H1 (cell line): ENCODE measurements at regions not wholly inside any gene's neighbourhood (a gene's known extent, or its start where the extent isn't known, plus 50 kb on each side); places are given as distances from the start of the nearest gene placed in this dataset.

Experiments
- CTCF ChIA-PET: fragments of 300-600 bp; sonication (Branson Sonifier 250); formaldehyde crosslinking; loops from one replicate; lab custom pipeline; 2021; ENCODE audit not compliant: partially characterized antibody; lab: Charles Lee
- POLR2A ChIA-PET: fragments of 300-600 bp; sonication (Branson Sonifier 250); formaldehyde crosslinking; loops from one replicate; lab custom pipeline; 2021; ENCODE audit warnings: inconsistent platforms; ENCODE audit not compliant: partially characterized antibody; lab: Charles Lee
- DNase-seq, 2 experiments: peaks; one replicate each; pipeline versions ENCODE4 v3.0.0 to v3.0.0-alpha.2; 2010 to 2022; ENCODE audit warnings: low spot score in 2 of 2, low read depth in 1 of 2, mixed read lengths in 1 of 2
- FAIRE-seq: peaks from 2 replicates; lab custom pipeline; 2011; peaks lifted over from hg19 to GRCh38; lab: Jason Lieb, UNC
- H2AFZ ChIP-seq: 2 replicates; pipeline ENCODE4 v1.8.1; 2012; ENCODE audit warnings: low read length, inconsistent platforms
- H2AK5ac ChIP-seq: 2 replicates; pipeline ENCODE4 v1.6.1; 2013; ENCODE audit warnings: low read depth, low read length
- H2BK120ac ChIP-seq: replicated peaks from 2 replicates; pipeline ENCODE3; 2013; ENCODE audit warnings: low read depth, low read length, inconsistent platforms
- H2BK12ac ChIP-seq: 2 replicates; pipeline ENCODE4 v1.6.1; 2013; ENCODE audit warnings: low read depth, low read length
- H2BK15ac ChIP-seq: 2 replicates; pipeline ENCODE4 v1.6.1; 2013; ENCODE audit warnings: low read length
- H2BK20ac ChIP-seq: 2 replicates; pipeline ENCODE4 v1.6.1; 2013; ENCODE audit warnings: low read length
- H2BK5ac ChIP-seq: 2 replicates; pipeline ENCODE4 v1.6.1; 2013; ENCODE audit warnings: low read depth, low read length
- H3K14ac ChIP-seq: 2 replicates; pipeline ENCODE4 v1.6.1; 2013; ENCODE audit warnings: inconsistent platforms; ENCODE audit not compliant: insufficient read length
- H3K18ac ChIP-seq: 2 replicates; pipeline ENCODE4 v1.6.1; 2013; ENCODE audit warnings: low read length; ENCODE audit errors: extremely low read depth
- H3K23ac ChIP-seq: 2 replicates; pipeline ENCODE4 v1.6.1; 2013; ENCODE audit warnings: inconsistent platforms; ENCODE audit not compliant: insufficient read length
- H3K23me2 ChIP-seq: 2 replicates; pipeline ENCODE4 v1.6.1; 2013; ENCODE audit warnings: low read depth, low read length
- H3K27ac ChIP-seq: 2 replicates; pipeline ENCODE4 v1.6.1; 2011; ENCODE audit warnings: low read depth, low read length, inconsistent platforms
- H3K27me3 ChIP-seq, 4 experiments: replicated peaks in 1 of 4; 1 replicate in 1 of 4; 2 replicates in 3 of 4; pipeline versions ENCODE4 v1.6.1 to v1.8.1; 2011 to 2013; ENCODE audit warnings: low read length in 3 of 4, mild to moderate bottlenecking in 3 of 4, inconsistent platforms in 2 of 4, mixed read lengths in 2 of 4, moderate library complexity in 1 of 4; ENCODE audit not compliant: control insufficient read depth in 3 of 4, insufficient read depth in 3 of 4; ENCODE audit errors: extremely low read depth in 1 of 4
- H3K36me3 ChIP-seq, 4 experiments: 2 replicates each; pipeline versions ENCODE4 v1.6.1 to v1.8.1; 2011 to 2013; ENCODE audit warnings: mild to moderate bottlenecking in 4 of 4, low read length in 3 of 4, moderate library complexity in 2 of 4, control low read depth in 1 of 4, inconsistent platforms in 1 of 4; ENCODE audit not compliant: insufficient read depth in 4 of 4, control insufficient read depth in 2 of 4
- H3K4ac ChIP-seq: replicated peaks from 2 replicates; pipeline ENCODE3; 2013; ENCODE audit warnings: low read length, low read depth, mixed read lengths, inconsistent platforms; ENCODE audit not compliant: insufficient read length
- H3K4me1 ChIP-seq, 4 experiments: replicated peaks in 1 of 4; 1 replicate in 1 of 4; 2 replicates in 3 of 4; pipeline versions ENCODE4 v1.6.1 to v1.8.1; 2011 to 2013; ENCODE audit warnings: low read length in 3 of 4, inconsistent platforms in 2 of 4, mixed read lengths in 1 of 4; ENCODE audit not compliant: insufficient read depth in 4 of 4, control insufficient read depth in 3 of 4
- H3K4me2 ChIP-seq, 2 experiments: 2 replicates each; pipeline versions ENCODE4 v1.6.1 to v1.8.1; 2011 to 2013; ENCODE audit warnings: low read depth in 2 of 2, low read length in 2 of 2, control low read depth in 1 of 2, inconsistent platforms in 1 of 2, mild to moderate bottlenecking in 1 of 2; ENCODE audit not compliant: insufficient read depth in 1 of 2
- H3K4me3 ChIP-seq, 4 experiments: fragments of 200-600, 300-600 bp in 1 of 4; sonication (generic), shearing (Covaris generic), sonication (Bioruptor Twin) in 1 of 4; 2 replicates each; pipeline versions ENCODE4 v1.5.1 to v1.8.1; 2011 to 2016; ENCODE audit warnings: low read length in 4 of 4, low read depth in 3 of 4, control low read depth in 2 of 4, inconsistent platforms in 2 of 4, mild to moderate bottlenecking in 2 of 4, mixed read lengths in 1 of 4, moderate library complexity in 1 of 4; ENCODE audit not compliant: insufficient read depth in 2 of 4; ENCODE audit errors: extremely low read depth in 1 of 4
- H3K56ac ChIP-seq: replicated peaks from 2 replicates; pipeline ENCODE3; 2013; ENCODE audit warnings: low read depth, mild to moderate bottlenecking, mixed read lengths, low read length, inconsistent platforms; ENCODE audit not compliant: insufficient read length
- H3K79me1 ChIP-seq: 2 replicates; pipeline ENCODE4 v1.6.1; 2013; ENCODE audit warnings: low read depth, low read length, control low read depth
- H3K79me2 ChIP-seq, 2 experiments: 2 replicates each; pipeline versions ENCODE4 v1.6.1 to v1.8.1; 2012 to 2013; ENCODE audit warnings: low read length in 2 of 2, mild to moderate bottlenecking in 2 of 2, inconsistent platforms in 1 of 2; ENCODE audit not compliant: insufficient read depth in 2 of 2, control insufficient read depth in 1 of 2
- H3K9ac ChIP-seq, 4 experiments: replicated peaks in 1 of 4; 1 replicate in 1 of 4; 2 replicates in 3 of 4; pipeline versions ENCODE4 v1.6.1 to v1.8.1; 2011 to 2013; ENCODE audit warnings: low read depth in 3 of 4, low read length in 3 of 4, control low read depth in 2 of 4, mild to moderate bottlenecking in 2 of 4, moderate library complexity in 2 of 4, inconsistent platforms in 1 of 4; ENCODE audit errors: extremely low read depth in 1 of 4
- H3K9me3 ChIP-seq, 2 experiments: 2 replicates each; pipeline versions ENCODE4 v1.6.1 to v1.8.1; 2012 to 2013; ENCODE audit warnings: mild to moderate bottlenecking in 2 of 2, moderate library complexity in 2 of 2, control low read depth in 1 of 2, inconsistent platforms in 1 of 2, low read depth in 1 of 2, low read length in 1 of 2, mixed read lengths in 1 of 2; ENCODE audit not compliant: insufficient read depth in 2 of 2
- H4K20me1 ChIP-seq, 2 experiments: replicated peaks in 1 of 2; 2 replicates each; pipeline versions ENCODE3 to v1.8.1; 2011 to 2013; ENCODE audit warnings: inconsistent platforms in 2 of 2, low read length in 2 of 2, mild to moderate bottlenecking in 1 of 2; ENCODE audit not compliant: insufficient read depth in 2 of 2, control insufficient read depth in 1 of 2
- H4K5ac ChIP-seq: 2 replicates; pipeline ENCODE4 v1.6.1; 2013; ENCODE audit warnings: low read length, low read depth, mixed read lengths, inconsistent platforms; ENCODE audit not compliant: insufficient read length
- H4K8ac ChIP-seq: 2 replicates; pipeline ENCODE4 v1.8.0; 2013; ENCODE audit warnings: mild to moderate bottlenecking, moderate library complexity, low read length, inconsistent platforms; ENCODE audit not compliant: insufficient read depth; ENCODE audit errors: extremely low read depth
- H4K91ac ChIP-seq: replicated peaks from 2 replicates; pipeline ENCODE3; 2013; ENCODE audit warnings: low read length, mixed read lengths, inconsistent platforms; ENCODE audit not compliant: insufficient read length
- ATF2 ChIP-seq: IDR thresholded peaks from 2 replicates; pipeline ENCODE4 v1.6.1; 2012; ENCODE audit warnings: low read length, inconsistent platforms
- CBX5 ChIP-seq: fragments of 300-800, 300-1000 bp; sonication (generic); IDR thresholded peaks from 2 replicates; pipeline ENCODE4 v1.7.1; 2016; ENCODE audit warnings: antibody characterized with exemption, low read length, low read depth
- CTBP2 ChIP-seq: IDR thresholded peaks from 2 replicates; pipeline ENCODE4 v1.7.0; 2011; ENCODE audit warnings: borderline replicate concordance, mild to moderate bottlenecking, moderate library complexity, mixed read lengths, low read length; ENCODE audit not compliant: insufficient read depth, insufficient read length
- CTCF ChIP-seq, 3 experiments: IDR thresholded peaks; 1 replicate in 2 of 3; 2 replicates in 1 of 3; pipeline versions ENCODE4 v1.5.1 to v1.6.1; 2011; ENCODE audit warnings: low read length in 3 of 3, mild to moderate bottlenecking in 3 of 3, inconsistent platforms in 2 of 3, low read depth in 1 of 3, moderate library complexity in 1 of 3; ENCODE audit not compliant: insufficient read depth in 1 of 3; ENCODE audit errors: control extremely low read depth in 1 of 3
- E2F6 ChIP-seq: IDR thresholded peaks from 2 replicates; pipeline ENCODE4 v1.6.1; 2012; ENCODE audit warnings: inconsistent platforms
- KDM1A ChIP-seq: fragments of 200-600, 300-600 bp; sonication (generic); IDR thresholded peaks from 2 replicates; pipeline ENCODE4 v1.7.1; 2016; ENCODE audit warnings: mild to moderate bottlenecking, low read length, borderline replicate concordance
- RNF2 ChIP-seq: fragments of 200-900, 300-1000 bp; sonication (generic); IDR thresholded peaks from 2 replicates; pipeline ENCODE4 v1.7.1; 2016; ENCODE audit warnings: borderline replicate concordance, low read depth, mild to moderate bottlenecking, antibody characterized with exemption, low read length; ENCODE audit not compliant: poor library complexity, severe bottlenecking; ENCODE audit errors: missing control alignments
- RXRA ChIP-seq: IDR thresholded peaks from 2 replicates; pipeline ENCODE4 v1.6.1; 2011; ENCODE audit warnings: low read depth, mild to moderate bottlenecking, low read length, moderate library complexity; ENCODE audit not compliant: insufficient read depth
- WGBS, 2 experiments: shearing (Covaris generic) in 1 of 2; methylation state at CpG; one replicate each; pipeline versions ENCODE4 v1.1.6 to v1.1.7; 2013 to 2015; ENCODE audit warnings: low lambda C conversion rate in 2 of 2, mixed read lengths in 2 of 2, inconsistent platforms in 1 of 2, low coverage in 1 of 2, missing lambda C conversion rate in 1 of 2; ENCODE audit not compliant: insufficient replicate concordance in 2 of 2, insufficient coverage in 1 of 2, insufficient read length in 1 of 2; ENCODE audit errors: extremely low coverage in 1 of 2, missing lambda C conversion rate in 1 of 2; 5-methylcytosine and 5-hydroxymethylcytosine counted together

- Histone ChIP-seq H4K8ac (no peak overlapping the region), H3K79me2 (no peaks in the 10 kb centered on the region), H2AK5ac (no peak overlapping the region), H3K4me1 (no peaks in the 10 kb centered on the region), H4K5ac (no peak overlapping the region), H3K9ac (no peak overlapping the region), H3K79me1 (no peaks in the 10 kb centered on the region), H2BK5ac (no peak overlapping the region), H4K91ac (no peak overlapping the region), H3K27me3 (no peaks in the 10 kb centered on the region), H3K9me3 (no peaks in the 10 kb centered on the region), H2BK120ac (no peak overlapping the region), H4K20me1 (no peaks in the 10 kb centered on the region), H2AFZ (no peak overlapping the region), H3K36me3 (no peaks in the 10 kb centered on the region), H2BK20ac (no peak overlapping the region), H2BK12ac (no peak overlapping the region), H3K18ac (no peak overlapping the region), H3K14ac (no peak overlapping the region), H3K4me2 (no peak overlapping the region), H2BK15ac (no peak overlapping the region), H3K23ac (no peak overlapping the region), H3K4me3 (no peak overlapping the region), H3K56ac (no peak overlapping the region), H3K4ac (no peak overlapping the region), H3K27ac (no peak overlapping the region), H3K23me2 (no peaks in the 10 kb centered on the region)
- FAIRE-seq (no peak), DNase-seq (no peak)
- WGBS, 2 experiments, result 83% methylated on average over 6 of the region's 6 CpGs; no CpG with 5 or more reads in 1 of the 2 experiments
- ChIA-PET POLR2A (no interaction called here), CTCF (interaction anchor here (0.6 kb wide), 1 partner anchor 1282 kb away, joined by 3 read pairs; no protein-coding TSS in a partner anchor)
- no peak for TF ChIP-seq CTCF (IDR thresholded peaks at IDR 0.05; ENCODE audit: control extremely low read depth in 1 of 3, insufficient read depth in 1 of 3, low read depth in 1 of 3, low read length in 3 of 3)
- TF ChIP-seq E2F6, result no peak
- TF ChIP-seq CBX5, result no peak
- no peak for TF ChIP-seq RXRA
- TF ChIP-seq KDM1A, result no peak
- no peak for TF ChIP-seq ATF2
- no peak for TF ChIP-seq CTBP2
- no peak for TF ChIP-seq RNF2
Measured at GRCh38 chr12:47417121-47417520, 288.7 kb downstream of the RPAP3 start.
